Panc1 (cell line): ENCODE measurements at regions not wholly inside any gene's neighbourhood (a gene's known extent, or its start where the extent isn't known, plus 50 kb on each side); places are given as distances from the start of the nearest gene placed in this dataset.

Experiments
- ATAC-seq: fragments of 200-7000 bp; cut with Tn5 transposase; 2 replicates; pipeline ENCODE4 v1.9.1; 2020; ENCODE audit warnings: mild to moderate bottlenecking, moderate library complexity
- BruUV-seq: library from RNA; stranded (reverse); fragments of 400-500 nt; replicated peaks from 2 replicates; lab custom pipeline; 2021; lab: Mats Ljungman, UMichigan
- CTCF ChIA-PET: fragments of 300-600 bp; sonication (Branson Sonifier 250); formaldehyde crosslinking; loops from one replicate; lab custom pipeline; 2022; ENCODE audit warnings: antibody characterized with exemption; lab: Charles Lee
- POLR2A ChIA-PET: fragments of 300-600 bp; sonication (Branson Sonifier 250); formaldehyde crosslinking; loops from one replicate; lab custom pipeline; 2022; ENCODE audit warnings: antibody characterized with exemption; lab: Charles Lee
- DNase-seq: peaks from one replicate; pipeline ENCODE4 v3.0.0-alpha.2; 2010; ENCODE audit warnings: low read depth, low spot score
- H3K27ac ChIP-seq: 2 replicates; pipeline ENCODE4 v1.5.1; 2011; ENCODE audit warnings: mild to moderate bottlenecking, low read length, inconsistent platforms
- H3K27me3 ChIP-seq: fragments of 200-500 bp; sonication (Bioruptor generic); 2 replicates; pipeline ENCODE4 v1.6.0; 2014; ENCODE audit warnings: low read length, inconsistent platforms; ENCODE audit not compliant: control insufficient read depth, insufficient read depth
- H3K36me3 ChIP-seq: fragments of 200-500 bp; sonication (Bioruptor generic); 2 replicates; pipeline ENCODE4 v1.5.1; 2014; ENCODE audit warnings: inconsistent platforms, mild to moderate bottlenecking, low read length, moderate library complexity; ENCODE audit not compliant: control insufficient read depth, insufficient read depth
- H3K4me1 ChIP-seq: 2 replicates; pipeline ENCODE4 v1.5.1; 2011; ENCODE audit warnings: inconsistent platforms, mild to moderate bottlenecking, low read length, moderate library complexity; ENCODE audit not compliant: control insufficient read depth, insufficient read depth
- H3K4me3 ChIP-seq, 2 experiments: 2 replicates each; pipeline ENCODE4 v1.5.1; 2011 to 2012; ENCODE audit warnings: low read depth in 2 of 2, low read length in 2 of 2, mild to moderate bottlenecking in 2 of 2, inconsistent platforms in 1 of 2, moderate library complexity in 1 of 2
- H3K9me3 ChIP-seq: fragments of 200-500 bp; sonication (Bioruptor generic); 2 replicates; pipeline ENCODE4 v1.5.1; 2014; ENCODE audit warnings: low read depth, mild to moderate bottlenecking, inconsistent platforms, low read length, moderate library complexity; ENCODE audit not compliant: control insufficient read depth, insufficient read depth
- POLR2AphosphoS5 ChIP-seq: IDR thresholded peaks from 2 replicates; pipeline ENCODE4 v1.6.1; 2012; ENCODE audit warnings: mild to moderate bottlenecking, low read depth, low read length, moderate library complexity
- SIN3A ChIP-seq: IDR thresholded peaks from 2 replicates; pipeline ENCODE4 v1.6.1; 2012; ENCODE audit warnings: low read depth, mild to moderate bottlenecking, low read length, moderate library complexity, borderline replicate concordance; ENCODE audit not compliant: insufficient read depth
- TCF7L2 ChIP-seq: IDR thresholded peaks from 2 replicates; pipeline ENCODE4 v1.6.1; 2011; ENCODE audit warnings: mild to moderate bottlenecking, low read depth, low read length, inconsistent platforms
- in situ Hi-C: cut with HindIII; loops from 2 replicates; pipeline ENCODE4 v1.10.0; 2016; ENCODE audit warnings: low sequenced_read_pairs, low pct_unique_long_range_greater_than_20kb
- intact Hi-C: fragments of 100-400 bp; cut with micrococcal nuclease; formaldehyde crosslinking; loops from one replicate; pipeline ENCODE4 v1.10.0; 2022; ENCODE audit not compliant: unreplicated experiment
- TF ChIP-seq, protein P1 (sequence below), 2 experiments: IDR thresholded peaks; 2 replicates each; pipeline ENCODE4 v1.6.1; 2011 to 2012; ENCODE audit warnings: low read depth in 2 of 2, control low read depth in 1 of 2, low read length in 1 of 2, mild to moderate bottlenecking in 1 of 2, moderate library complexity in 1 of 2; ENCODE audit not compliant: insufficient read depth in 1 of 2
- TF ChIP-seq, protein P2 (sequence below): fragments of 450-650 bp; IDR thresholded peaks from 2 replicates; pipeline ENCODE4 v1.5.1; 2017; ENCODE audit warnings: mild to moderate bottlenecking

DNA sequence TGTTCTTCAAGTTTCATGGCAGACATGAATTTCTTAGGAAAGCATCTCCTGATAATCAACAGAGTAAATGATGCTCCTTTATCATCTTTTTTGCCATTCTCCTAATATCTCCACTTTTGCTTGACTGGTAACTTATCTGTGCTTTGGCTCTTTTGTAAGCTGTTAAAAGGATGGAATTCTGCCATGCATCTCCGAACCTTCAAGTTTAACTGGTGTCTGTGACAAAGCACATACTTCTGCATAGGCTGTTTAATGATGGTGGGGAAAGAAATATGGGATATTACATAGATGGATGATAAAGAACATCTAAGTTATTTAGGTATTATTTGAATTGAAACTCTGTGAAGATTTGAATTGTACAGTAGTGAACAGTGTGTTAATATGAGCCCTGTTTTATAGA, 866.9 kb upstream of the SLITRK1 start:
- no peaks in the 10 kb centered on the region for H3K9me3 ChIP-seq
- ATAC-seq (no peak), DNase-seq (no peak)
- no peak overlapping the region for H3K27ac ChIP-seq
- in situ Hi-C loops (no loop called here), intact Hi-C loops (no loop called here)
- no TSS peak for BruUV-seq
- TF ChIP-seq POLR2AphosphoS5 (no peak), SIN3A (no peak), TCF7L2 (no peak)
- TF ChIP-seq, protein P1, sequence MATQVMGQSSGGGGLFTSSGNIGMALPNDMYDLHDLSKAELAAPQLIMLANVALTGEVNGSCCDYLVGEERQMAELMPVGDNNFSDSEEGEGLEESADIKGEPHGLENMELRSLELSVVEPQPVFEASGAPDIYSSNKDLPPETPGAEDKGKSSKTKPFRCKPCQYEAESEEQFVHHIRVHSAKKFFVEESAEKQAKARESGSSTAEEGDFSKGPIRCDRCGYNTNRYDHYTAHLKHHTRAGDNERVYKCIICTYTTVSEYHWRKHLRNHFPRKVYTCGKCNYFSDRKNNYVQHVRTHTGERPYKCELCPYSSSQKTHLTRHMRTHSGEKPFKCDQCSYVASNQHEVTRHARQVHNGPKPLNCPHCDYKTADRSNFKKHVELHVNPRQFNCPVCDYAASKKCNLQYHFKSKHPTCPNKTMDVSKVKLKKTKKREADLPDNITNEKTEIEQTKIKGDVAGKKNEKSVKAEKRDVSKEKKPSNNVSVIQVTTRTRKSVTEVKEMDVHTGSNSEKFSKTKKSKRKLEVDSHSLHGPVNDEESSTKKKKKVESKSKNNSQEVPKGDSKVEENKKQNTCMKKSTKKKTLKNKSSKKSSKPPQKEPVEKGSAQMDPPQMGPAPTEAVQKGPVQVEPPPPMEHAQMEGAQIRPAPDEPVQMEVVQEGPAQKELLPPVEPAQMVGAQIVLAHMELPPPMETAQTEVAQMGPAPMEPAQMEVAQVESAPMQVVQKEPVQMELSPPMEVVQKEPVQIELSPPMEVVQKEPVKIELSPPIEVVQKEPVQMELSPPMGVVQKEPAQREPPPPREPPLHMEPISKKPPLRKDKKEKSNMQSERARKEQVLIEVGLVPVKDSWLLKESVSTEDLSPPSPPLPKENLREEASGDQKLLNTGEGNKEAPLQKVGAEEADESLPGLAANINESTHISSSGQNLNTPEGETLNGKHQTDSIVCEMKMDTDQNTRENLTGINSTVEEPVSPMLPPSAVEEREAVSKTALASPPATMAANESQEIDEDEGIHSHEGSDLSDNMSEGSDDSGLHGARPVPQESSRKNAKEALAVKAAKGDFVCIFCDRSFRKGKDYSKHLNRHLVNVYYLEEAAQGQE (IDR thresholded peaks at IDR 0.05; ENCODE audit: insufficient read depth in 1 of 2, low read depth in 2 of 2, low read length in 1 of 2) = no peak
- TF ChIP-seq, protein P2, sequence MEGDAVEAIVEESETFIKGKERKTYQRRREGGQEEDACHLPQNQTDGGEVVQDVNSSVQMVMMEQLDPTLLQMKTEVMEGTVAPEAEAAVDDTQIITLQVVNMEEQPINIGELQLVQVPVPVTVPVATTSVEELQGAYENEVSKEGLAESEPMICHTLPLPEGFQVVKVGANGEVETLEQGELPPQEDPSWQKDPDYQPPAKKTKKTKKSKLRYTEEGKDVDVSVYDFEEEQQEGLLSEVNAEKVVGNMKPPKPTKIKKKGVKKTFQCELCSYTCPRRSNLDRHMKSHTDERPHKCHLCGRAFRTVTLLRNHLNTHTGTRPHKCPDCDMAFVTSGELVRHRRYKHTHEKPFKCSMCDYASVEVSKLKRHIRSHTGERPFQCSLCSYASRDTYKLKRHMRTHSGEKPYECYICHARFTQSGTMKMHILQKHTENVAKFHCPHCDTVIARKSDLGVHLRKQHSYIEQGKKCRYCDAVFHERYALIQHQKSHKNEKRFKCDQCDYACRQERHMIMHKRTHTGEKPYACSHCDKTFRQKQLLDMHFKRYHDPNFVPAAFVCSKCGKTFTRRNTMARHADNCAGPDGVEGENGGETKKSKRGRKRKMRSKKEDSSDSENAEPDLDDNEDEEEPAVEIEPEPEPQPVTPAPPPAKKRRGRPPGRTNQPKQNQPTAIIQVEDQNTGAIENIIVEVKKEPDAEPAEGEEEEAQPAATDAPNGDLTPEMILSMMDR = no peak
- no peaks in the 10 kb centered on the region for H3K36me3 ChIP-seq
- H3K27me3 ChIP-seq = no peaks in the 10 kb centered on the region
- H3K4me1 ChIP-seq = no peaks in the 10 kb centered on the region
- CTCF ChIA-PET = no interaction called here
- no peak overlapping the region for H3K4me3 ChIP-seq
- POLR2A ChIA-PET = no interaction called here

DNA sequence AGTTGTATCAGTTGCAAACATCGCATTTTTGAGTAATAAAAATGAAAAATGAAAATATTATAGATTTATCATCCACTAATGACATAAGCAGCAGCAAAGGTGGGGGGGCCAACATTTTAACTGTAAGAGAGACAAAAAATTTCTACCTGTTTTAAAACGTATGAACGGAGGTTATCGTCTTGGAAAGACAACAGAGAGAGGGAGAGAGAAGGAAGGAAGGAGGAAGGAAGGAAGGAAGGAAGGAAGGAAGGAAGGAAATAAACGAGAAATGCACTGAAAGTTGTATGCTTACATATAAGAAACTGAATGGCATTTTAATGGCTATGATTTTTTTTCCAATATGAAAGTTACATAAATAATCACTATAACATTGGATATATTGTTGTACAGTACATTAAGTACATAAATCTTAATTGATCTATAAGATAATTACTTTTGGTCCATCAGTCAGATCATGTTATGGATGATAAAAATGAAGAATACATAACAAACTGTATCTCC, 862.8 kb upstream of the SLITRK1 start:
- no peaks in the 10 kb centered on the region for H3K27me3 ChIP-seq
- H3K27ac ChIP-seq = no peak overlapping the region
- in situ Hi-C loops = no loop called here
- CTCF ChIA-PET = no interaction called here
- H3K9me3 ChIP-seq = no peaks in the 10 kb centered on the region
- TF ChIP-seq, protein P1 (IDR thresholded peaks at IDR 0.05; ENCODE audit: insufficient read depth in 1 of 2, low read depth in 2 of 2, low read length in 1 of 2) = no peak
- TF ChIP-seq, protein P2 = no peak
- H3K36me3 ChIP-seq = no peaks in the 10 kb centered on the region
- no peak for DNase-seq
- intact Hi-C loops = no loop called here
- POLR2A ChIA-PET = no interaction called here
- BruUV-seq = no TSS peak
- H3K4me3 ChIP-seq = no peak overlapping the region
- ATAC-seq = no peak
- no peaks in the 10 kb centered on the region for H3K4me1 ChIP-seq
